Fibroblast of lung (primary cell): ENCODE measurements at regions not wholly inside any gene's neighbourhood (a gene's known extent, or its start where the extent isn't known, plus 50 kb on each side); places are given as distances from the start of the nearest gene placed in this dataset.

Experiments
- DNase-seq, 2 donors: peaks; one replicate each; pipeline versions ENCODE4 v3.0.0 to v3.0.0-alpha.2; 2010; ENCODE audit warnings: low read depth in 2 of 2
- H2AFZ ChIP-seq: 2 replicates; pipeline ENCODE4 v1.5.1; 2012; ENCODE audit warnings: low read length, control low read depth, inconsistent platforms
- H3K27ac ChIP-seq: 2 replicates; pipeline ENCODE4 v1.5.1; 2011; ENCODE audit warnings: low read length, control low read depth; ENCODE audit not compliant: insufficient read depth
- H3K27me3 ChIP-seq: 2 replicates; pipeline ENCODE4 v1.5.1; 2011; ENCODE audit warnings: mild to moderate bottlenecking, low read length; ENCODE audit not compliant: control insufficient read depth, insufficient read depth
- H3K36me3 ChIP-seq: 2 replicates; pipeline ENCODE4 v1.5.1; 2011; ENCODE audit warnings: low read length; ENCODE audit not compliant: control insufficient read depth, insufficient read depth
- H3K4me1 ChIP-seq: 2 replicates; pipeline ENCODE4 v1.5.1; 2011; ENCODE audit warnings: low read length; ENCODE audit not compliant: control insufficient read depth, insufficient read depth; ENCODE audit errors: extremely low read depth
- H3K4me2 ChIP-seq: 2 replicates; pipeline ENCODE4 v1.5.1; 2011; ENCODE audit warnings: low read length, control low read depth; ENCODE audit not compliant: insufficient read depth; ENCODE audit errors: extremely low read depth
- H3K4me3 ChIP-seq, 4 experiments: fragments of 200-600 bp in 1 of 4; sonication (generic) in 1 of 4; replicated peaks in 1 of 4; 2 replicates each; pipeline ENCODE4 v1.5.1; 2011 to 2016; ENCODE audit warnings: low read length in 4 of 4, low read depth in 3 of 4, mild to moderate bottlenecking in 3 of 4, control low read depth in 2 of 4, inconsistent platforms in 1 of 4, mixed read lengths in 1 of 4; ENCODE audit not compliant: insufficient read depth in 1 of 4; ENCODE audit errors: control extremely low read depth in 1 of 4
- H3K79me2 ChIP-seq: 2 replicates; pipeline ENCODE4 v1.5.1; 2012; ENCODE audit warnings: mild to moderate bottlenecking, low read length, inconsistent platforms; ENCODE audit not compliant: control insufficient read depth, insufficient read depth
- H3K9ac ChIP-seq: 2 replicates; pipeline ENCODE4 v1.5.1; 2011; ENCODE audit warnings: mild to moderate bottlenecking, low read length, control low read depth; ENCODE audit not compliant: insufficient read depth
- H3K9me3 ChIP-seq: 2 replicates; pipeline ENCODE4 v1.5.1; 2012; ENCODE audit warnings: low read depth, low read length; ENCODE audit not compliant: control insufficient read depth, insufficient read depth
- H4K20me1 ChIP-seq: 2 replicates; pipeline ENCODE4 v1.5.1; 2011; ENCODE audit warnings: low read length; ENCODE audit not compliant: control insufficient read depth, insufficient read depth; ENCODE audit errors: extremely low read depth
- CTCF ChIP-seq, 2 donors: IDR thresholded peaks in 1 of 2; conservative IDR thresholded peaks in 1 of 2; 1 replicate in 1 of 2; 2 replicates in 1 of 2; pipeline ENCODE4 v1.5.1; 2011 to 2012; ENCODE audit warnings: low read length in 2 of 2, control low read depth in 1 of 2, inconsistent platforms in 1 of 2, low read depth in 1 of 2, mild to moderate bottlenecking in 1 of 2
- EZH2 ChIP-seq: IDR thresholded peaks from 2 replicates; pipeline ENCODE4 v1.5.1; 2012; ENCODE audit warnings: low read length, control low read depth, mild to moderate bottlenecking; ENCODE audit errors: missing control alignments

- Histone ChIP-seq H3K4me3 (no peak overlapping the region), H3K79me2 (no peaks in the 10 kb centered on the region), H4K20me1 (no peaks in the 10 kb centered on the region), H3K27me3 (no peaks in the 10 kb centered on the region), H2AFZ (no peak overlapping the region), H3K4me2 (no peak overlapping the region), H3K9me3 (no peaks in the 10 kb centered on the region), H3K27ac (no peak overlapping the region), H3K4me1 (peaks cover 6% of the 10 kb centered on the region), H3K9ac (no peak overlapping the region), H3K36me3 (no peaks in the 10 kb centered on the region)
- peak in 1 of 2 donors; percentile 47 for DNase-seq
- TF ChIP-seq CTCF (conservative IDR thresholded peaks at IDR 0.05 in 1 of 2, IDR thresholded peaks at IDR 0.05 in 1 of 2; ENCODE audit: low read depth in 1 of 2, low read length in 2 of 2) (no peak), EZH2 (no peak)
These were observed 104.3 kb upstream of the SPATA31D4 start for GRCh38 chr9:81823672-81824554.

- TF ChIP-seq CTCF (conservative IDR thresholded peaks at IDR 0.05 in 1 of 2, IDR thresholded peaks at IDR 0.05 in 1 of 2; ENCODE audit: low read depth in 1 of 2, low read length in 2 of 2) (no peak), EZH2 (no peak)
- Histone ChIP-seq H3K79me2 (no peaks in the 10 kb centered on the region), H3K36me3 (no peaks in the 10 kb centered on the region), H3K4me1 (peaks cover 5% of the 10 kb centered on the region), H3K9me3 (no peaks in the 10 kb centered on the region), H3K9ac (no peak overlapping the region), H3K27ac (no peak overlapping the region), H3K27me3 (no peaks in the 10 kb centered on the region), H2AFZ (no peak overlapping the region), H4K20me1 (no peaks in the 10 kb centered on the region), H3K4me3 (no peak overlapping the region), H3K4me2 (no peak overlapping the region)
- peak in 1 of 2 donors; percentile 50 for DNase-seq
These were observed 103.2 kb upstream of the SPATA31D4 start for GRCh38 chr9:81824802-81825730.
